Activated CD4-positive, alpha-beta T cell treated with anti-CD3 and anti-CD28 coated beads for 36 hours (primary cell): ENCODE measurements at regions not wholly inside any gene's neighbourhood (a gene's known extent, or its start where the extent isn't known, plus 50 kb on each side); places are given as distances from the start of the nearest gene placed in this dataset.

ENCODE experiments used
- ATAC-seq: fragments of 200-7000 bp; cut with Tn5 transposase; one replicate; pipeline ENCODE4 v1.10.0; 2021; ENCODE audit warnings: mild to moderate bottlenecking, moderate library complexity
- CTCF ChIA-PET: fragments of 350-600 bp; sonication (Branson Sonifier 250); formaldehyde crosslinking; loops from one replicate; lab custom pipeline; 2021; ENCODE audit warnings: antibody characterized with exemption; lab: Charles Lee
- POLR2A ChIA-PET: fragments of 350-600 bp; sonication (Branson Sonifier 250); formaldehyde crosslinking; loops from one replicate; lab custom pipeline; 2021; ENCODE audit warnings: antibody characterized with exemption, inconsistent platforms; lab: Charles Lee
- DNase-seq: peaks from one replicate; pipeline ENCODE4 v3.0.0-alpha.2; 2020
- H3K27ac Mint-ChIP-seq: one replicate; pipeline ENCODE4 v1.8.0; 2021; ENCODE audit warnings: mixed read lengths
- H3K27me3 Mint-ChIP-seq: one replicate; pipeline ENCODE4 v1.8.0; 2021; ENCODE audit warnings: mixed read lengths
- H3K36me3 Mint-ChIP-seq: one replicate; pipeline ENCODE4 v1.8.0; 2021; ENCODE audit warnings: low read depth, mixed read lengths
- H3K4me1 Mint-ChIP-seq: one replicate; pipeline ENCODE4 v1.8.0; 2021; ENCODE audit warnings: mixed read lengths
- H3K4me3 Mint-ChIP-seq: one replicate; pipeline ENCODE4 v1.8.0; 2021; ENCODE audit warnings: mild to moderate bottlenecking, moderate library complexity, mixed read lengths
- H3K9me3 Mint-ChIP-seq: one replicate; pipeline ENCODE4 v1.8.0; 2021; ENCODE audit warnings: low read depth, mixed read lengths
- intact Hi-C, 2 experiments: fragments of 100-400 bp; cut with DNase I in 1 of 2; cut with micrococcal nuclease in 1 of 2; formaldehyde crosslinking; loops; one replicate each; pipeline versions ENCODE4 v1.14.2 to v1.15.1; 2022 to 2024; cut with DNase I, micrococcal nuclease

- ATAC-seq (no peak), DNase-seq (no peak)
- Mint-ChIP-seq H3K4me3 (no peak overlapping the region), H3K36me3 (no peaks in the 10 kb centered on the region), H3K9me3 (peaks cover 3% of the 10 kb centered on the region), H3K4me1 (peaks cover 24% of the 10 kb centered on the region), H3K27me3 (peaks cover 4% of the 10 kb centered on the region), H3K27ac (no peak overlapping the region)
- CTCF ChIA-PET = no interaction called here
- intact Hi-C loops = loop anchor here in 1 of 2 experiments (5.0 to 10.0 kb wide), 5 partner anchors 445 to 1897 kb away; no protein-coding TSS in a partner anchor
- POLR2A ChIA-PET = no interaction called here
Observed at GRCh38 chr3:31079689-31080088, 185.2 kb upstream of the GADL1 start.

- ATAC-seq (no peak), DNase-seq (no peak)
- Mint-ChIP-seq H3K36me3 (no peaks in the 10 kb centered on the region), H3K27me3 (peaks cover 4% of the 10 kb centered on the region), H3K27ac (no peak overlapping the region), H3K4me3 (no peak overlapping the region), H3K9me3 (peaks cover 3% of the 10 kb centered on the region), H3K4me1 (peaks cover 17% of the 10 kb centered on the region)
- ChIA-PET POLR2A (no interaction called here), CTCF (no interaction called here)
- intact Hi-C loops = no loop called here
Observed at GRCh38 chr3:31081018-31081662, 186.7 kb upstream of the GADL1 start.

GRCh38 chr3:31086148-31086547, 191.7 kb upstream of the GADL1 start:
- H3K4me1 Mint-ChIP-seq = no peaks in the 10 kb centered on the region
- ATAC-seq (no peak), DNase-seq (no peak)
- ChIA-PET CTCF (no interaction called here), POLR2A (interaction anchor here (0.5 kb wide), 1 partner anchor 401 kb away, joined by 3 read pairs; no protein-coding TSS in a partner anchor)
- H3K4me3 Mint-ChIP-seq = no peak overlapping the region
- H3K27ac Mint-ChIP-seq = no peak overlapping the region
- no peaks in the 10 kb centered on the region for H3K9me3 Mint-ChIP-seq
- intact Hi-C loops = no loop called here
- H3K36me3 Mint-ChIP-seq = no peaks in the 10 kb centered on the region
- no peaks in the 10 kb centered on the region for H3K27me3 Mint-ChIP-seq

- ChIA-PET CTCF (no interaction called here), POLR2A (interaction anchor here (0.5 kb wide), 1 partner anchor 402 kb away, joined by 3 read pairs; no protein-coding TSS in a partner anchor)
- intact Hi-C loops = no loop called here
- H3K27me3 Mint-ChIP-seq = no peaks in the 10 kb centered on the region
- no peak overlapping the region for H3K4me3 Mint-ChIP-seq
- no peaks in the 10 kb centered on the region for H3K36me3 Mint-ChIP-seq
- no peak for ATAC-seq
- H3K9me3 Mint-ChIP-seq = no peaks in the 10 kb centered on the region
- no peak overlapping the region for H3K27ac Mint-ChIP-seq
- DNase-seq = no peak
- no peaks in the 10 kb centered on the region for H3K4me1 Mint-ChIP-seq
Observed at GRCh38 chr3:31086698-31087097, 192.2 kb upstream of the GADL1 start.

- Mint-ChIP-seq H3K9me3 (no peaks in the 10 kb centered on the region), H3K27ac (no peak overlapping the region)
- CTCF ChIA-PET = interaction anchor here (0.7 kb wide), 1 partner anchor 42 kb away, joined by 3 read pairs; no protein-coding TSS in a partner anchor
Observed at GRCh38 chr3:31091748-31092147, 197.3 kb upstream of the GADL1 start.

GRCh38 chr3:31092748-31093589, 198.5 kb upstream of the GADL1 start:
- H3K36me3 Mint-ChIP-seq = no peaks in the 10 kb centered on the region
- H3K27me3 Mint-ChIP-seq = peaks cover 2% of the 10 kb centered on the region
- H3K4me3 Mint-ChIP-seq = no peak overlapping the region
- no peak overlapping the region for H3K27ac Mint-ChIP-seq
- no peaks in the 10 kb centered on the region for H3K9me3 Mint-ChIP-seq
- ATAC-seq (no peak), DNase-seq (no peak)
- POLR2A ChIA-PET = no interaction called here
- CTCF ChIA-PET = interaction anchor here (0.7 kb wide), 1 partner anchor 91 kb away, joined by 4 read pairs; no protein-coding TSS in a partner anchor
- peaks cover 8% of the 10 kb centered on the region for H3K4me1 Mint-ChIP-seq
- intact Hi-C loops = no loop called here

More at GRCh38 chr3:31091748-31092147, 197.3 kb upstream of the GADL1 start:
- no peak for ATAC-seq
- no peak for DNase-seq
- Mint-ChIP-seq H3K4me1 (peaks cover 3% of the 10 kb centered on the region), H3K4me3 (no peak overlapping the region), H3K27me3 (no peaks in the 10 kb centered on the region), H3K36me3 (no peaks in the 10 kb centered on the region)
- intact Hi-C loops = no loop called here
- POLR2A ChIA-PET = no interaction called here

- H3K9me3 Mint-ChIP-seq = no peaks in the 10 kb centered on the region
- ATAC-seq (no peak), DNase-seq (no peak)
- no peaks in the 10 kb centered on the region for H3K36me3 Mint-ChIP-seq
- ChIA-PET CTCF (interaction anchor here (0.7 kb wide), 1 partner anchor 92 kb away, joined by 4 read pairs; no protein-coding TSS in a partner anchor), POLR2A (no interaction called here)
- H3K4me1 Mint-ChIP-seq = peaks cover 8% of the 10 kb centered on the region
- H3K4me3 Mint-ChIP-seq = no peak overlapping the region
- H3K27me3 Mint-ChIP-seq = peaks cover 2% of the 10 kb centered on the region
- no peak overlapping the region for H3K27ac Mint-ChIP-seq
- intact Hi-C loops = no loop called here
Observed at GRCh38 chr3:31093606-31094005, 199.1 kb upstream of the GADL1 start.

GRCh38 chr3:31094048-31094447, 199.6 kb upstream of the GADL1 start:
- ChIA-PET CTCF (no interaction called here), POLR2A (no interaction called here)
- Mint-ChIP-seq H3K36me3 (no peaks in the 10 kb centered on the region), H3K9me3 (no peaks in the 10 kb centered on the region), H3K27ac (no peak overlapping the region), H3K4me3 (no peak overlapping the region), H3K4me1 (peaks cover 8% of the 10 kb centered on the region), H3K27me3 (peaks cover 2% of the 10 kb centered on the region)
- DNase-seq (no peak), ATAC-seq (no peak)
- intact Hi-C loops = no loop called here

- POLR2A ChIA-PET = no interaction called here
- H3K27me3 Mint-ChIP-seq = peaks cover 2% of the 10 kb centered on the region
- peaks cover 8% of the 10 kb centered on the region for H3K4me1 Mint-ChIP-seq
- no peak overlapping the region for H3K4me3 Mint-ChIP-seq
- no peaks in the 10 kb centered on the region for H3K9me3 Mint-ChIP-seq
- ATAC-seq = no peak
- no peak overlapping the region for H3K27ac Mint-ChIP-seq
- DNase-seq = no peak
- CTCF ChIA-PET = interaction anchor here (0.6 to 0.8 kb wide), 2 partner anchors 159 to 325 kb away, joined by 3 read pairs; no protein-coding TSS in a partner anchor
- intact Hi-C loops = no loop called here
- H3K36me3 Mint-ChIP-seq = no peaks in the 10 kb centered on the region
Observed at GRCh38 chr3:31095255-31095654, 200.8 kb upstream of the GADL1 start.

- ATAC-seq (no peak), DNase-seq (no peak)
- ChIA-PET POLR2A (no interaction called here), CTCF (interaction anchor here (0.7 kb wide), 1 partner anchor 275 kb away, joined by 4 read pairs; no protein-coding TSS in a partner anchor)
- Mint-ChIP-seq H3K4me3 (no peak overlapping the region), H3K4me1 (peaks cover 14% of the 10 kb centered on the region), H3K36me3 (no peaks in the 10 kb centered on the region), H3K9me3 (peaks cover under 1% of the 10 kb centered on the region), H3K27ac (no peak overlapping the region), H3K27me3 (peaks cover 2% of the 10 kb centered on the region)
- intact Hi-C loops = no loop called here
Observed at GRCh38 chr3:31096661-31097395, 202.4 kb upstream of the GADL1 start.

- H3K9me3 Mint-ChIP-seq = peaks cover 6% of the 10 kb centered on the region
- no peak overlapping the region for H3K27ac Mint-ChIP-seq
- H3K27me3 Mint-ChIP-seq = peaks cover 2% of the 10 kb centered on the region
- POLR2A ChIA-PET = no interaction called here
- H3K36me3 Mint-ChIP-seq = no peaks in the 10 kb centered on the region
- peaks cover 32% of the 10 kb centered on the region for H3K4me1 Mint-ChIP-seq
- DNase-seq (no peak), ATAC-seq (no peak)
- CTCF ChIA-PET = no interaction called here
- H3K4me3 Mint-ChIP-seq = no peak overlapping the region
- intact Hi-C loops = loop anchor here (10.0 kb wide), 3 partner anchors 446 to 874 kb away; no protein-coding TSS in a partner anchor
Observed at GRCh38 chr3:31100519-31100918, 206.1 kb upstream of the GADL1 start.
